ENCODE measurements at regions not wholly inside any gene's neighbourhood (a gene's known extent, or its start where the extent isn't known, plus 50 kb on each side); places are given as distances from the start of the nearest gene placed in this dataset.

- TF ChIP-seq FOXM1 (IDR thresholded peaks at IDR 0.05; ENCODE audit: low read depth) (no peak), CTCF (IDR thresholded peaks at IDR 0.05) (no peak), MEF2A (IDR thresholded peaks at IDR 0.05; ENCODE audit: borderline replicate concordance, low read depth) (no peak), EZH2phosphoT487 (IDR thresholded peaks at IDR 0.05; ENCODE audit: borderline replicate concordance, low read depth) (no peak), FOXJ3 (CRISPR knock-in tag; IDR thresholded peaks at IDR 0.05) (no peak), POLR2AphosphoS5 (IDR thresholded peaks at IDR 0.05; ENCODE audit: low read depth, low read length) (0 out of 2 replicates have a peak, but pooled peaks have one; percentile 22), MXI1 (IDR thresholded peaks at IDR 0.05; ENCODE audit: low read depth, low read length) (no peak), EP300 (IDR thresholded peaks at IDR 0.05; ENCODE audit: borderline replicate concordance in 1 of 2, low read depth in 1 of 2, low read length in 1 of 2) (0 out of 4 replicates have a peak, but pooled peaks of 1 of the 2 experiments have one; percentile 10), SMC3 (IDR thresholded peaks at IDR 0.05; ENCODE audit: low read depth, low read length) (no peak), FOSL2 (IDR thresholded peaks at IDR 0.05; ENCODE audit: borderline replicate concordance, low read depth) (no peak), NFIC (IDR thresholded peaks at IDR 0.05; ENCODE audit: borderline replicate concordance) (no peak)
- TF ChIP-seq, protein P1, sequence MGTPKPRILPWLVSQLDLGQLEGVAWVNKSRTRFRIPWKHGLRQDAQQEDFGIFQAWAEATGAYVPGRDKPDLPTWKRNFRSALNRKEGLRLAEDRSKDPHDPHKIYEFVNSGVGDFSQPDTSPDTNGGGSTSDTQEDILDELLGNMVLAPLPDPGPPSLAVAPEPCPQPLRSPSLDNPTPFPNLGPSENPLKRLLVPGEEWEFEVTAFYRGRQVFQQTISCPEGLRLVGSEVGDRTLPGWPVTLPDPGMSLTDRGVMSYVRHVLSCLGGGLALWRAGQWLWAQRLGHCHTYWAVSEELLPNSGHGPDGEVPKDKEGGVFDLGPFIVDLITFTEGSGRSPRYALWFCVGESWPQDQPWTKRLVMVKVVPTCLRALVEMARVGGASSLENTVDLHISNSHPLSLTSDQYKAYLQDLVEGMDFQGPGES (IDR thresholded peaks at IDR 0.05; ENCODE audit: low read depth, low read length) = no peak
These were observed 67.6 kb upstream of the ERBB4 start for GRCh38 chr2:212606232-212606631.
